Ascending aorta (tissue), 2 donors: ENCODE measurements at regions not wholly inside any gene's neighbourhood (a gene's known extent, or its start where the extent isn't known, plus 50 kb on each side); places are given as distances from the start of the nearest gene placed in this dataset.
A peak's percentile ranks its signal among the peaks of the same experiment; 100 is the strongest.

ENCODE experiments used
- DNase-seq, 2 donors: peaks; one replicate each; pipeline ENCODE4 v3.0.0-alpha.2; 2019; ENCODE audit warnings: low spot score in 2 of 2
- H3K27ac ChIP-seq, 2 donors: fragments of 200-600 bp; sonication (generic); one replicate each; pipeline ENCODE4 v1.5.1; 2016 to 2017; ENCODE audit warnings: mild to moderate bottlenecking in 1 of 2
- H3K27me3 ChIP-seq: fragments of 200-600 bp; sonication (generic); one replicate; pipeline ENCODE4 v1.5.1; 2017
- H3K36me3 ChIP-seq, 2 donors: fragments of 200-600 bp; sonication (generic); one replicate each; pipeline ENCODE4 v1.5.1; 2016
- H3K4me1 ChIP-seq, 2 donors: fragments of 200-600 bp; sonication (generic); one replicate each; pipeline ENCODE4 v1.5.1; 2016 to 2017; ENCODE audit warnings: mild to moderate bottlenecking in 1 of 2
- H3K4me3 ChIP-seq, 2 donors: fragments of 200-600 bp; sonication (generic); one replicate each; pipeline ENCODE4 v1.5.1; 2016 to 2017; ENCODE audit warnings: mild to moderate bottlenecking in 1 of 2
- H3K9me3 ChIP-seq, 2 donors: fragments of 200-600 bp; sonication (generic); one replicate each; pipeline ENCODE4 v1.5.1; 2016
- intact Hi-C: fragments of 100-400 bp; cut with DNase I; formaldehyde crosslinking; loops from one replicate; pipeline ENCODE4 v1.15.1; 2023
- TF ChIP-seq, protein P1 (sequence below), 3 experiments: fragments of 200-600 bp in 2 of 3; fragments of 450-650 bp in 1 of 3; sonication (generic) in 2 of 3; IDR thresholded peaks; one replicate each; pipeline ENCODE4 v1.5.1; 2016 to 2019; ENCODE audit warnings: antibody characterized with exemption in 3 of 3, mild to moderate bottlenecking in 1 of 3, moderate library complexity in 1 of 3

DNA sequence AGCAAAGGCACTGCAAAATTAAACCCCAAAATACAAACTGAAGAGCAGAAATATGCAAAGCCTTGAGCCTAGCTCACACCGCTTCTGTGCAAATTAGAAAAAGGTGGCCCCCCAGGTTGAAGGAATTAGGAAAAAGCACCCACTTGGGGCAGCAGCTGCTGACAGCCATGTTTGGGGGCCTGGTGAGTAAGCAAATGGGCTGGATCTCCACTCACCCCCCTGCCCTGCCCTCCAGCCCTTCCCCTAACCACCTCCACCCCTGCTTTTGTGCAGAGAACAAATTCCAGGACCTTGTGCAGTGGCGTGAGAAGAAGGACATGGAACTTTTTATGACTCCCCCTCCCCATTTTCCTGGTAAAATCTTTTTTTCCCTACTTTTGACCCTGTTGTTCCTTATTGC lies 92.0 kb upstream of the DNAH5 start:
- peak overlapping the region in 1 of 2 donors; percentile 46 for H3K4me3 ChIP-seq
- no peak for DNase-seq
- TF ChIP-seq, protein P1, sequence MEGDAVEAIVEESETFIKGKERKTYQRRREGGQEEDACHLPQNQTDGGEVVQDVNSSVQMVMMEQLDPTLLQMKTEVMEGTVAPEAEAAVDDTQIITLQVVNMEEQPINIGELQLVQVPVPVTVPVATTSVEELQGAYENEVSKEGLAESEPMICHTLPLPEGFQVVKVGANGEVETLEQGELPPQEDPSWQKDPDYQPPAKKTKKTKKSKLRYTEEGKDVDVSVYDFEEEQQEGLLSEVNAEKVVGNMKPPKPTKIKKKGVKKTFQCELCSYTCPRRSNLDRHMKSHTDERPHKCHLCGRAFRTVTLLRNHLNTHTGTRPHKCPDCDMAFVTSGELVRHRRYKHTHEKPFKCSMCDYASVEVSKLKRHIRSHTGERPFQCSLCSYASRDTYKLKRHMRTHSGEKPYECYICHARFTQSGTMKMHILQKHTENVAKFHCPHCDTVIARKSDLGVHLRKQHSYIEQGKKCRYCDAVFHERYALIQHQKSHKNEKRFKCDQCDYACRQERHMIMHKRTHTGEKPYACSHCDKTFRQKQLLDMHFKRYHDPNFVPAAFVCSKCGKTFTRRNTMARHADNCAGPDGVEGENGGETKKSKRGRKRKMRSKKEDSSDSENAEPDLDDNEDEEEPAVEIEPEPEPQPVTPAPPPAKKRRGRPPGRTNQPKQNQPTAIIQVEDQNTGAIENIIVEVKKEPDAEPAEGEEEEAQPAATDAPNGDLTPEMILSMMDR (IDR thresholded peaks at IDR 0.05): no peak
- intact Hi-C loops: loop anchor here (1.0 to 5.0 kb wide), 4 partner anchors 25 to 236 kb away; partner anchors contain the start of gene TRIO
- peak overlapping the region; percentile 48 to 76 for H3K27ac ChIP-seq
- H3K4me1 ChIP-seq: peaks cover 5 to 19% of the 10 kb centered on the region in 2 donors
- no peaks in the 10 kb centered on the region for H3K27me3 ChIP-seq
- no peaks in the 10 kb centered on the region for H3K36me3 ChIP-seq
- no peaks in the 10 kb centered on the region for H3K9me3 ChIP-seq

- TF ChIP-seq, protein P1 (IDR thresholded peaks at IDR 0.05): no peak
- no peaks in the 10 kb centered on the region for H3K27me3 ChIP-seq
- peaks cover 5 to 19% of the 10 kb centered on the region in 2 donors for H3K4me1 ChIP-seq
- no peaks in the 10 kb centered on the region for H3K9me3 ChIP-seq
- H3K4me3 ChIP-seq: peak overlapping the region in 1 of 2 donors; percentile 46
- DNase-seq: peak in 1 of 2 donors; percentile 76
- peak overlapping the region; percentile 48 to 76 for H3K27ac ChIP-seq
- intact Hi-C loops: loop anchor here (1.0 to 5.0 kb wide), 4 partner anchors 25 to 236 kb away; partner anchors contain the start of gene TRIO
- no peaks in the 10 kb centered on the region for H3K36me3 ChIP-seq
These were observed 91.5 kb upstream of the DNAH5 start for GRCh38 chr5:14035859-14036503.

DNA sequence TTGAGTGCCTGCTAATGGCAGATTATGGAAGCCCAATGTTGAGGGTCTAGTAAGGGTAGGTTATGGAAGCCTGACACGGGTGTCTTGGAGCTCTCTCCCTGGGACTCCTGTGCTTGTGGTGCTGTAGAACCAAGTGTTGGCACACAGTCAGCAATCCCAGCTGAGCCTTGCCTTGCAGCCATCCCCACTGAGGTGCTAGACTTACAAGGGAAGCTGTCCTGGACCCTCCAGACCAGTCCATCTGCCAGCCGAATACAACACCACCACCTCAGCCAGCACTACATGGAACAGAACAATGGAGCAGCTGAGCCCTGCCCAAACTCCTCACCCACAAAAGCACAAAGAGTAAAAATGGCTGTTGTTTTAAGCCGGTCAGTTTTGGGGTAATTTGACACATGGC lies 90.5 kb upstream of the DNAH5 start:
- TF ChIP-seq, protein P1 (IDR thresholded peaks at IDR 0.05): no peak
- DNase-seq: no peak

DNA sequence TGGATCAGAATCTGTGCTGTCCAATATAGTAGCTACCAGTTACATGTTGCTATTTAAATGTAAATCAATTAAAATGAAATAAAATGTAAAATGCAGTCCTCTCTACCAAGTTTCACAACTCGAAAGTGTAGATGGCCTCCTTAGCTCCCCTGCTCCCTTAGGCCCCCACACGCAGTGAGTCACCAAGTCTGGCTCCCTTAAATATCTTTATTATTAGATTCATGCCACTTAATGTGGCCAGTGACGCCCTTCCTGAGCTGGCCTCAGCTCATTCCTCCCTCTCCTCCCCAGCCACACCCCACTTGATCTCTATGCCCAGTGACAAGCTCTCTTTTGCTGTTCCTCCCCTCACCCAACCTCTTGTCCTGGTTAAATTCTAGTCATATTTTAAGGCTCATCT lies 88.4 kb upstream of the DNAH5 start:
- Histone ChIP-seq H3K36me3 (no peaks in the 10 kb centered on the region), H3K4me1 (peaks cover 5 to 19% of the 10 kb centered on the region in 2 donors), H3K9me3 (no peaks in the 10 kb centered on the region), H3K4me3 (no peak overlapping the region), H3K27me3 (no peaks in the 10 kb centered on the region), H3K27ac (no peak overlapping the region)
- intact Hi-C loops: no loop called here
- TF ChIP-seq, protein P1 (IDR thresholded peaks at IDR 0.05): no peak
- no peak for DNase-seq

More for the DNA sequence above, 90.5 kb upstream of the DNAH5 start:
- H3K9me3 ChIP-seq: no peaks in the 10 kb centered on the region
- peaks cover 5 to 19% of the 10 kb centered on the region in 2 donors for H3K4me1 ChIP-seq
- peak overlapping the region in 1 of 2 donors; percentile 11 for H3K27ac ChIP-seq
- no peaks in the 10 kb centered on the region for H3K36me3 ChIP-seq
- intact Hi-C loops: loop anchor here (5.0 kb wide), 2 partner anchors 152 to 237 kb away; no protein-coding TSS in a partner anchor
- H3K27me3 ChIP-seq: no peaks in the 10 kb centered on the region
- H3K4me3 ChIP-seq: no peak overlapping the region

GRCh38 chr5:14028938-14029584 lies 84.6 kb upstream of the DNAH5 start:
- H3K4me3 ChIP-seq: no peak overlapping the region
- no peaks in the 10 kb centered on the region for H3K36me3 ChIP-seq
- H3K27ac ChIP-seq: no peak overlapping the region
- no peaks in the 10 kb centered on the region for H3K4me1 ChIP-seq
- H3K9me3 ChIP-seq: no peaks in the 10 kb centered on the region
- intact Hi-C loops: no loop called here
- no peaks in the 10 kb centered on the region for H3K27me3 ChIP-seq
- TF ChIP-seq, protein P1 (IDR thresholded peaks at IDR 0.05): no peak
- DNase-seq: no peak
